D341Med (cell line): ENCODE measurements at regions not wholly inside any gene's neighbourhood (a gene's known extent, or its start where the extent isn't known, plus 50 kb on each side); places are given as distances from the start of the nearest gene placed in this dataset.
A peak's percentile ranks its signal among the peaks of the same experiment; 100 is the strongest.
"Not testable (repeated sequence)": the region's sequence is repeated elsewhere in the genome, so short reads cannot be mapped to it uniquely, and the experiment has no call there.

Experiments used
- DNase-seq: peaks from one replicate; pipeline ENCODE4 v3.0.0; 2012; ENCODE audit warnings: low spot score

- no peak for DNase-seq
Observed at GRCh38 chr17:79560527-79560926, 50.3 kb downstream of the RBFOX3 start.

GRCh38 chr17:79559111-79559887 lies 51.6 kb downstream of the RBFOX3 start:
- DNase-seq = no peak

DNA sequence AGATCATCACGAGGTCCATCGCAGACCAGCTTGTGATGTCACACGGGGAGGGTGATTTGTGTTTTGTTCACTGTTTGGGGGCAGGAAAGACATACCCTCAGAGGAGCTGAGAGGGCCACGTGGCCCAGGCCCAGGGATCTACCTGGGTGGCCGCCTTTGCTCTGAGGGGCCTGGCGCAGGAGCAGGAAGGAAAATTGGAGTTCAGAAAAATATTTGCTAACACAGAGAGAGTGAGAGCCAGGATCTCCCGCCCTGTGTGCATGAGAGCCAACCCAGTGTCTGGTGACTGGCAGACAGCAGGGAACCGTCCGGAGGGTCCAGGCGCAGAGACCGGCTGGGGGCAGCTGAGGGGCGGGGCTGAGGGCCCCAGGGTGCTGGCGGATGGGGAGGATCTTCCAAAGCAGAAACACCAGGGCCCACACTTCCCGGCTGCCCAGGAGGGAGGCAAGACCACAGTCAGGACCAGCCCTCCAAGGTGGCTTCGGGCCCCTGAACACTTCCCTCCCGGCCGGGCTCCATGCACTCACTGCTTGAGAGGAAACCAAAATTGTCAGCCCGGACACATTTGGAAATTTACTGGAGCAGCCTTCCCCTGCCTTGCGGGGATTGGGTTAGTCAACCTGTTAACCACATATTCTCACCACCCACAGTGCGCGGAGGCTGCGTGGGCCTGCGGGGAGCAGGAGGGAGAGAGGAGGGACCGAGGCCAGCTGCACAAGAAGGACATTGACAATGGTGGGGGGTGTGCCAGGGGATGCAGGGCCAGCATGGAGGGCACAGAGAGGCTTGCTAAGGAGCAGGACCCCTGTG lies 52.6 kb downstream of the RBFOX3 start:
- no peak for DNase-seq

GRCh38 chr17:79557276-79558090 lies 53.4 kb downstream of the RBFOX3 start:
- DNase-seq = no peak

DNA sequence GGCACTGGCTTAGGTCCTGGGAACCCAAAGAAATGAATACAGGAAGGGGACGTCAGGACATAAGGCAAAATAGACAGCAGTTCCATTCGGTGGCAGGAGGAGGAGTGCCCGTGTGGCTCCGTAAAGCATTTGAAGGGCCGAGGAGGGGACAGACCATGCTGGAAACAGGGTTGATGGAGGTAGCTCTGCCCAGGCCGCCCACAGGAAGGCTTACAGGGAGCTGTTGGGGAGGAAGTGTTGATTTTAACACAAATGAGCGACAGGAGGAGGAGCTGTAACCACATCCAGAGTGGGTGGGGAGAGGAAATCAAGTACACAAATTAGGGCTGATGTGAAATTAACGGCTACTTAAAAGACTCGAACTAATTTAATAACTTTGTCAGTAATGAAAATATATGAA lies 54.6 kb downstream of the RBFOX3 start:
- DNase-seq = no peak

- no peak for DNase-seq
Observed at GRCh38 chr17:79555543-79555942, 55.3 kb downstream of the RBFOX3 start.

GRCh38 chr17:79554346-79554745 lies 56.5 kb downstream of the RBFOX3 start:
- DNase-seq = not testable (repeated sequence)

DNA sequence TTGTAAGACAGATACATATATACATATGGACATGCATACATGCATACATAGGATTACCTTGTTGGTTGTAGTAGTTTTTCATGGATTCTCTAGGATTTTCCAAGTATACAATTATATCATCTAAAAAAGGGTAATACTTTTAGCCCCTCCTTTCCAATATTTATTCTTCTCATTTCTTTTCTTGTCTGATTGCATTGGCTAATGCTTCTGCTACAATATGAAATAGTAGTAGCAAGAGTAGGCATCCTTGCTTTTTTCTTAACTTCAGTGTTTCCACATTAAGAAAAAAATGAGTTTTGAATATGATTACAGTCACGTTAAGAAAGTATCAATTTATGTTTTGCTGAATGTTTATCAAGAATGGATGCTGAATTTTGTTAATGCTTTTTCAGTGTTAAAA lies 58.0 kb downstream of the RBFOX3 start:
- DNase-seq = no peak

DNA sequence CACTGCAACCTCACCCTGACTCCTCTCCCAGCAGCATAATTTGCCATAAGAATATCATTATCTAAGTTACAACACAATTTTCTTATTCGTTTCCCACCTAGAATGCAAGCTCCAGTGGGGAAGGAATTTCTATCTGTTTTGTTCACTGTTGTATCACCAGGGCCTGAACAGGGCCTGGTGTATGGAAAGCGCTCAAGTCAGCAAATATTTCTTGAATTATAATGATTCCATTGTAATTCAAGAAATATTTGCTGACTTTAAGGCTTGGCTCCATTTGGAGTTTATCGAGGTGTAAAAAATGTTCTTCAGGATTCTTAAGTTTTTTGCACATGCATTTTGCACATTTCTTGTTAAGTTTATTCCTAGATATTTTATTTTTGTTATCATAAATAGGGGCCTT lies 58.4 kb downstream of the RBFOX3 start:
- no peak for DNase-seq

DNA sequence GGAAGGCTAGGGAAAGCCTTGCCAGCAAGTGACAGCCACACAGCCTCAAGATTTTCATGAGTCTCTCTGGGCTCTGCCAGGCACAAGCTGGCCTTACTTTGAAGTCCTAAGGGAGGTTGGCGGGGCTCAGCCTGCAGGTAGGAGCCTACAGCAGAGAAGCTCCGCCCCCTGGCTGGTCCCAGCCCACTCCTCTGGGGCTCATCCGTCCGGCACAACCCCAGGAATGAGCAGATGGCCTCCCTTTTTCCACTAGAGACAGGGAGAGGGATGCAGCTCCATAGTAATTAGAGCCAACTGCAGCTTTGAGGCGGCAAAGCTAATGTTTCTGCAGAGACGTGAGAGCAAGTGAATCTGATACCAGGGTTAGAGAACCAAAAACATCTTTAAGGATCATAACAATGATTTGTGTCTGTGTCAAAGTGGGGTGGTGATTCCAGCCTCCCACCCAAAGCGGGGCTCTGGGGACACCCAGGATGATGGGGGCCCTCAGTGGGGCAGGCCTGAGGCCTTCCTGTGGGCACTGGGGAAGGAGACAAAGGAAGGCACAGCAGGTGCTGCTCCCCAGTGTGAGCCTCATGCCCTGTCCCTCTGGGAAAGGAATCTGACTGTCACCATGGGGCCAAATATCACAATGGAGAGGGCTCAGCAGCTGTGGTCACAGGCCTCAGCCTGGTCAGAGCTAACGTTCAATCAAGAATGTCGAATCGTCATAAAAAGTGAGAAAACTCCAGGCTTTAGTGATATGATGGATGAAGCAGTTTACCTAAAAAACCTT lies 61.5 kb downstream of the RBFOX3 start:
- DNase-seq = peak; percentile 73

GRCh38 chr17:79548116-79548515 lies 62.7 kb downstream of the RBFOX3 start:
- no peak for DNase-seq

- DNase-seq = no peak
Observed at GRCh38 chr17:79547586-79547985, 63.3 kb downstream of the RBFOX3 start.

GRCh38 chr17:79547171-79547570 lies 63.7 kb downstream of the RBFOX3 start:
- DNase-seq = not testable (repeated sequence)

GRCh38 chr17:79546386-79546785 lies 64.5 kb downstream of the RBFOX3 start:
- no peak for DNase-seq

DNA sequence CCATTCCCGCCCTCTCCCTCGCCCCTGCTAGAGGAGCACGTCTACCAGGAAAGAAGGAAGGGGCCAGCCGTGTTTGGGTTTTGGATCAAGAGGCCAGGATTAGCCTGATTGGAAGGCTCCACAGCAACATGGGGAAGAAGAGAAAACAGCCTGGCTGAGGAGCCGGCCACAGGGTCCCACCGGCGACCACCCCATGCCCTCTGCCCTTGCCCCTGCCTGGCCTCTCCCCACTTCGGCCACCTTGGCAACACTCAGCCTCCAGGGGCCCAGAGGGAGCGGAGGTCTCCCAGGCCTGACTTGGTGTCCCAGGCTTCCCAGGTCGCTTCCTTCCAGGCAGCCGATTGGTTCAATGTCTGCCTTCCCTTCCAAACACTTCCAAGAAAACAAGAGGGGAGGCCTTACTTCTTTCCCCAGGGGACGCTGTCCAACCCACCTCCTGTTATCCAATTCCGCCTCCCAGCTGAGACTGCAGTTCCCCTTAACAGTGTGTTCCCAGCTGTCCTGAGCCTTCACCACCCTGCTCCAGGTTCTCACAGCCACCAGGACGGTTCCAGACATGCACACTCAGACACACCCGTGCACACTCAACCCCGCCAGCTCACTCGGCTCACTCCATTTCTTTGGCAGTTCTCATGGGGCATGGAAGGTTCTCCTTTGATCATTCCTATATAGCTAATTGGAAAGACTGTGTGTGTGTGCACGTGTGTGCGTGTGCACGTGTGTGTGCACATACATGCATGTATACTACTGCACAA lies 65.4 kb downstream of the RBFOX3 start:
- no peak for DNase-seq

DNA sequence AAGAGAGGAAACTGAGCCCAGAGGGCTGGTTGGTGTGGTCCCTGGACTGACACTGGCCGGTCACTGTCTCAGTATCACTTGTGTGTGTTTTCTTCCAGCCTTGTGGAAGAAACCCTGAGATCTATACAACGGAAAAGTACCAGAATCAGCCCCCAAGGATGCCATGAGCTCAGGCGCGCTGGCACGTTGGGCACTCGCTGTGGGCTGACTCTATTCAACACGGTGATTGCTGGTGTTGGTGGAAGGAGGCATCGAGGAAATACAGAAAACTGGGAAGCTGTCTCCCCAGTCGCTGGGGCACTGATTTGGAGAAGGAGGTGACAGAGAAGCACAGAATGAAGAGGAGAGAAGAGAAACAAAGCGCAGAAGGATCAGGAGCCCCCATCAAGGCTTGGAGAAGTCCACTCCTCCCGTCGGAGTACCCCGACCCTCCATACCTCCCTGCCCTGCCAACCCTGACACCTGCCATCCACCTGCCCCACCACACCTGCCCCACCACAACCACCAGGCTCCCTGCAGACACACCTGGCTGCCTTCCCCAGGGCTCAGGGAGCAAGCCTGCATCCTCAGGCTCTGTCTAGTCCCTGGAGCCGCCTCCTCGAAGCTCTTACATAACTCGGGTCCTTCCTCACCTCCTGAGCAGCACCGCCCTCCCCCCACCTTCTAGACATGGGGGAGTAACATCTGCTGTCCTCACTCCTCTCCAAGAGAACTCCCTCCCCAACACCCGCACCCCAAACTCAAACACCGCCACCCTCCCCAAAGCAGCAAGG lies 66.5 kb downstream of the RBFOX3 start:
- no peak for DNase-seq

- DNase-seq = no peak
Observed at GRCh38 chr17:79543531-79543930, 67.3 kb downstream of the RBFOX3 start.

GRCh38 chr17:79542718-79543117 lies 68.1 kb downstream of the RBFOX3 start:
- DNase-seq = no peak

- DNase-seq = no peak
Observed at GRCh38 chr17:79541056-79541850, 69.6 kb downstream of the RBFOX3 start.
